Stimulated activated naive B cell treated with anti-CD40 and anti-IgM and Interleukin-4, amounts not matched to agents 10 μg/mL and 1 μg/mL and 100 μg/mL, for 72 hours (primary cell): ENCODE measurements at regions not wholly inside any gene's neighbourhood (a gene's known extent, or its start where the extent isn't known, plus 50 kb on each side); places are given as distances from the start of the nearest gene placed in this dataset.

Source experiments
- ATAC-seq, 2 donors: fragments of 150-1000 bp; cut with Tn5 transposase; replicated peaks; 2 replicates each; pipeline ENCODE4 v1.10.0; 2021; ENCODE audit warnings: moderate library complexity in 1 of 2
- DNase-seq: peaks from one replicate; pipeline ENCODE4 v3.0.0; 2021
- H3K27ac Mint-ChIP-seq: one replicate; pipeline ENCODE4 v1.8.0; 2022; ENCODE audit warnings: mild to moderate bottlenecking, mixed read lengths
- H3K27me3 Mint-ChIP-seq, 2 donors: one replicate each; pipeline ENCODE4 v1.8.0; 2022; ENCODE audit warnings: mixed read lengths in 2 of 2
- H3K36me3 Mint-ChIP-seq, 2 donors: one replicate each; pipeline ENCODE4 v1.8.0; 2022; ENCODE audit warnings: mixed read lengths in 2 of 2, mild to moderate bottlenecking in 1 of 2
- H3K4me1 Mint-ChIP-seq, 2 donors: one replicate each; pipeline ENCODE4 v1.8.0; 2022; ENCODE audit warnings: mixed read lengths in 2 of 2, mild to moderate bottlenecking in 1 of 2
- H3K4me3 Mint-ChIP-seq, 2 donors: one replicate each; pipeline ENCODE4 v1.8.0; 2022; ENCODE audit warnings: mild to moderate bottlenecking in 2 of 2, mixed read lengths in 2 of 2, moderate library complexity in 1 of 2
- H3K9me3 Mint-ChIP-seq, 2 donors: one replicate each; pipeline ENCODE4 v1.8.0; 2022; ENCODE audit warnings: mixed read lengths in 2 of 2, mild to moderate bottlenecking in 1 of 2

- peak; percentile 65 to 77 for ATAC-seq
- Mint-ChIP-seq H3K27ac (no peak overlapping the region), H3K4me3 (no peak overlapping the region), H3K27me3 (no peaks in the 10 kb centered on the region), H3K4me1 (peaks cover 4 to 6% of the 10 kb centered on the region in 2 donors), H3K36me3 (no peaks in the 10 kb centered on the region), H3K9me3 (peaks cover 2 to 4% of the 10 kb centered on the region in 2 donors)
- DNase-seq: no peak
These were observed 330.0 kb upstream of the PKDCC start for GRCh38 chr2:41717839-41718238.

GRCh38 chr2:41718705-41719104 lies 329.1 kb upstream of the PKDCC start:
- no peak for ATAC-seq

GRCh38 chr2:41719756-41720155 lies 328.1 kb upstream of the PKDCC start:
- Mint-ChIP-seq H3K27ac (no peak overlapping the region), H3K4me3 (no peak overlapping the region), H3K9me3 (peaks cover 2 to 4% of the 10 kb centered on the region in 2 donors), H3K27me3 (no peaks in the 10 kb centered on the region), H3K36me3 (no peaks in the 10 kb centered on the region), H3K4me1 (peaks cover 4 to 6% of the 10 kb centered on the region in 2 donors)
- DNase-seq: no peak
- no peak for ATAC-seq

More at GRCh38 chr2:41718705-41719104, 329.1 kb upstream of the PKDCC start:
- Mint-ChIP-seq H3K27me3 (no peaks in the 10 kb centered on the region), H3K4me3 (no peak overlapping the region), H3K27ac (no peak overlapping the region), H3K9me3 (peaks cover 2 to 4% of the 10 kb centered on the region in 2 donors), H3K4me1 (peaks cover 4 to 6% of the 10 kb centered on the region in 2 donors), H3K36me3 (no peaks in the 10 kb centered on the region)
- no peak for DNase-seq

DNA sequence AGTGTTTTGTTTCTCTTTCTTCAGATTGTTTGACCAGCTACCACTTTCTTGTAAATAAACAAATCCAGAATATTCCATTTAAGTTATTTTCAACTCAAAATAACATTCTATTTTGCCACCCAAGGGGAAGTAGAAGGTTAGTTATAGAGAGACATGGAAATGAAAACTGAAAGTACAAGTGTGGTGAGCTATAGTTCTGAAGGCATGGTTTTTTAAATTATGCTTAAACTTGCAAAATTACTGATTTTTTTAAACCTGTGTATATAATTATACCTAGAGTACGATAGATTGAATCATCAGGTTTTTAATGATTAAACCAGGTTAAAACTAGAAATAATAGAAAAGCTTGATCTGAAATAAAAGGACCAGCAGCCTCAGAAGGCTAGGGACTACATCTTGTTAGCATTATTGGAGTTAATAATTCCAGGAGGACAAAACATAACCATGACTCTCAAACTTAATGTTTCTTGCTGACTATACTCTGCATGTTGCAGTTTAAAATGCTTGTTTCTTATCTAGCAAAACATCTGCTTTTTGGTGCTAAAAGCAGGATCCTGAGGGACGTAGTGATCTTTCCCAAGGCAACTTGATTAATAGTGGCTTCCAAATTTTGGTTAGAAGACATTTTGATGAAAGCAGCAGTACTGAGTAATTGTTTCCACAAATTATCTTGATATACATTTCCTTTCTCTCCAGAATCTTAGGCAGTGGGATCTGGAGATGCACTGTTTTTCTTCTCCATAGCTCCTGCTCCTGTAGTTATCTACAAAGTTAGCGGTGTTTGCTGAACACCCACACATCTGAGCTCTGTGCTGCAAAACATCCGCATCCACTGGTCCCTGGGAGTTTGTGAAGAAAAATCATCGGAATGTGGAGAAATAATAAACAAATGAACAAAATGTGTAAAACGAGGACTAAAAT lies 327.2 kb upstream of the PKDCC start:
- DNase-seq (no peak), ATAC-seq (no peak)
- no peaks in the 10 kb centered on the region for H3K27me3 Mint-ChIP-seq
- peaks cover 3 to 4% of the 10 kb centered on the region in 2 donors for H3K4me1 Mint-ChIP-seq
- H3K4me3 Mint-ChIP-seq: no peak overlapping the region
- peaks cover 1 to 3% of the 10 kb centered on the region in 2 donors for H3K9me3 Mint-ChIP-seq
- H3K27ac Mint-ChIP-seq: no peak overlapping the region
- no peaks in the 10 kb centered on the region for H3K36me3 Mint-ChIP-seq

GRCh38 chr2:41722668-41723369 lies 325.0 kb upstream of the PKDCC start:
- no peak for DNase-seq
- H3K4me1 Mint-ChIP-seq: no peaks in the 10 kb centered on the region
- H3K9me3 Mint-ChIP-seq: no peaks in the 10 kb centered on the region
- no peak for ATAC-seq
- H3K4me3 Mint-ChIP-seq: no peak overlapping the region
- no peaks in the 10 kb centered on the region for H3K36me3 Mint-ChIP-seq
- H3K27me3 Mint-ChIP-seq: no peaks in the 10 kb centered on the region
- H3K27ac Mint-ChIP-seq: no peak overlapping the region

GRCh38 chr2:41723526-41723925 lies 324.3 kb upstream of the PKDCC start:
- Mint-ChIP-seq H3K27ac (no peak overlapping the region), H3K9me3 (no peaks in the 10 kb centered on the region), H3K27me3 (no peaks in the 10 kb centered on the region), H3K4me3 (no peak overlapping the region), H3K36me3 (no peaks in the 10 kb centered on the region), H3K4me1 (no peaks in the 10 kb centered on the region)
- ATAC-seq (no peak), DNase-seq (no peak)

GRCh38 chr2:41724465-41724864 lies 323.4 kb upstream of the PKDCC start:
- no peaks in the 10 kb centered on the region for H3K27me3 Mint-ChIP-seq
- no peak overlapping the region for H3K4me3 Mint-ChIP-seq
- H3K4me1 Mint-ChIP-seq: no peaks in the 10 kb centered on the region
- ATAC-seq: no peak
- no peak overlapping the region for H3K27ac Mint-ChIP-seq
- H3K9me3 Mint-ChIP-seq: no peaks in the 10 kb centered on the region
- no peaks in the 10 kb centered on the region for H3K36me3 Mint-ChIP-seq
- no peak for DNase-seq

DNA sequence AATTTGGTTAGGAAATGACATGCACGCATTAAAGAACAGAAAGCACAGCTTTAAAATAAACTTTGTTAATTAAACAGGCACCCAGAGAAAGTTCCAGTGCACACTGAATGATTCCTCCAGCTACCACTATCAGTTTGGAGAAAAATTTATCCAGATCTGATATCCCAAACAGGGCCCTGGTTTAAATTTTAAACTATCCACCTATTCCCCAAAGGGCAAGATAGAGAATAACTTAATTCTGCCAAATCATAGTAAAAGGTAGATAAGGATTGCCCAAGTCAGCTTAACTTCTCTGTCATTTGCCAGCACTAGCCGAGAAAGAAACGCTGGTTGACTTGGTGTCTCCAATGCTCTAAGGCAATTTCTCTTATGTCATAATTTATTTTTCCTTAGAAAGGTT lies 321.9 kb upstream of the PKDCC start:
- no peaks in the 10 kb centered on the region for H3K36me3 Mint-ChIP-seq
- ATAC-seq: no peak
- no peak for DNase-seq
- no peaks in the 10 kb centered on the region for H3K9me3 Mint-ChIP-seq
- no peak overlapping the region for H3K4me3 Mint-ChIP-seq
- H3K27me3 Mint-ChIP-seq: no peaks in the 10 kb centered on the region
- no peak overlapping the region for H3K27ac Mint-ChIP-seq
- H3K4me1 Mint-ChIP-seq: no peaks in the 10 kb centered on the region

DNA sequence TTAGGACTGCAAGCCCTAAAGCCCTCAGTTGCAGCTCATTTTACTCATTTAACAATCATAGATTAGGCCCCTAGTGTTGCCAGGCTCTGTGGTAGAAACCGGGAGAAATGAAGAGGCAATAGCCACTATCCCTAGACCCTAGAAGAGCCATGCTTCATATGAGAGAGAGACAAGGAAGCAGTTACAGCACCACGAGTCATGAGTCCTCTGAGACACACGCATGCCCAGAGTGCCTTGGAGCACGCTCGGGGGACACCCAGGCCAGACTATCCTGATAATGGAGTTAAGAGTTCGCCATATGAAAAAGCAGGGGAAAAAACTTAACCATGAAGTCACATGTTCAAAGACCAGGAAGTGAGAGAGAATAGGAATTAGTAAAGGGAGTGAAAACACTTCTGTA lies 321.5 kb upstream of the PKDCC start:
- Mint-ChIP-seq H3K4me3 (no peak overlapping the region), H3K27me3 (no peaks in the 10 kb centered on the region), H3K27ac (no peak overlapping the region), H3K4me1 (no peaks in the 10 kb centered on the region), H3K36me3 (no peaks in the 10 kb centered on the region), H3K9me3 (no peaks in the 10 kb centered on the region)
- ATAC-seq: no peak
- DNase-seq: no peak

GRCh38 chr2:41727152-41727551 lies 320.7 kb upstream of the PKDCC start:
- no peak for ATAC-seq
- no peak overlapping the region for H3K4me3 Mint-ChIP-seq

DNA sequence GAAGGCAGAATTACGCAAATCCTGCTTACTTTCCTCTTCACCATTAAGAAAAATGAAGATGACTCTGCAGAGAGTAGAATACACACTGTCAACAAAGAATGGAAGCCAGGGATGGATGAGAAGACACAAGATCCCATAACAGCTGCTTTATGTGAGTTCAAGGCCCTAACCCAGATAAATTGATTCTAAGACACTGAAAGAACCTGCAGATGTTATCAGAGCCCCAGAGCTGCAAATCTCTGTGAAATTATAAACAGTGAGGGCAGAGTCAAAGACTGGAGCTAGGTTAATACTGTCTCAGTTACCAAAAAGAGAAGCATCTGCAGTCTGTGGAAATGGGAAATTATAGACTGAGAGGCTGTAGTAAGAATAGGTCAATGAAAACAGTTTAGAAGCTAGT lies 320.1 kb upstream of the PKDCC start:
- no peaks in the 10 kb centered on the region for H3K27me3 Mint-ChIP-seq
- no peaks in the 10 kb centered on the region for H3K4me1 Mint-ChIP-seq
- ATAC-seq: no peak
- H3K27ac Mint-ChIP-seq: no peak overlapping the region
- H3K4me3 Mint-ChIP-seq: no peak overlapping the region
- H3K9me3 Mint-ChIP-seq: no peaks in the 10 kb centered on the region
- DNase-seq: no peak
- H3K36me3 Mint-ChIP-seq: no peaks in the 10 kb centered on the region

More at GRCh38 chr2:41727152-41727551, 320.7 kb upstream of the PKDCC start:
- Mint-ChIP-seq H3K27me3 (no peaks in the 10 kb centered on the region), H3K9me3 (no peaks in the 10 kb centered on the region), H3K4me1 (no peaks in the 10 kb centered on the region), H3K36me3 (no peaks in the 10 kb centered on the region), H3K27ac (no peak overlapping the region)
- DNase-seq: no peak

GRCh38 chr2:41728788-41729338 lies 319.0 kb upstream of the PKDCC start:
- H3K4me3 Mint-ChIP-seq: no peak overlapping the region
- no peak overlapping the region for H3K27ac Mint-ChIP-seq
- H3K36me3 Mint-ChIP-seq: no peaks in the 10 kb centered on the region
- ATAC-seq (no peak), DNase-seq (no peak)
- no peaks in the 10 kb centered on the region for H3K9me3 Mint-ChIP-seq
- H3K4me1 Mint-ChIP-seq: no peaks in the 10 kb centered on the region
- H3K27me3 Mint-ChIP-seq: no peaks in the 10 kb centered on the region

DNA sequence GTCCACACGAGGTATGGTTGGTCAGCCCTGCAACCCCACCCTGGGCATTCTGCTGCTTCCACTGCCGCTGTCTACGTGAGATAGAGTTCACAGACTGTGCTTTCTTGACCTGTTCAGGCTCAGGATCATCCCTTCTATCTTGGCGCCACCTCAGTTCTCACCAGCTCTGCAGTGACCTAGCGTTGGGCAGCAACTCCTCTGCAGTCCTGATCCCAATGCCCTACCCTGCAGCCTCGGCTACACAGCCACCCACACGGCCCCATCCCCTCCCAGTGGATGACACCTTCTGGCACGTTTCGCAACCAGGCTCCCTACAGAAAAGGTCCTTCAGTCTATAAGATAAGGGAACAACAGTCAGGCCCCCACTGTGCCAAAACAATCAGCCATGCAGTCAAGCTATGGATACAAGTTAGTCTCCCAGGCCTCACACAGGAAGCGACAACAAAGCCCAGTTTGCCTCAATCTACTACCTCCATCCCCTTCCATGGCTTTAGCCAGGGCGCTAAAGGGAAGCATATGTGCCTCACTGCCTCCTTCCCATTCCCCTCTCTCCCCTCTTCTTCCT lies 317.9 kb upstream of the PKDCC start:
- no peak for DNase-seq

GRCh38 chr2:41735006-41735405 lies 312.8 kb upstream of the PKDCC start:
- H3K27me3 Mint-ChIP-seq: peaks cover 5 to 6% of the 10 kb centered on the region in 2 donors
- DNase-seq (no peak), ATAC-seq (no peak)
- no peak overlapping the region for H3K4me3 Mint-ChIP-seq
- H3K9me3 Mint-ChIP-seq: no peaks in the 10 kb centered on the region
- no peaks in the 10 kb centered on the region for H3K36me3 Mint-ChIP-seq
- peaks cover 8 to 18% of the 10 kb centered on the region in 2 donors for H3K4me1 Mint-ChIP-seq
- H3K27ac Mint-ChIP-seq: no peak overlapping the region

More for the DNA sequence above, 317.9 kb upstream of the PKDCC start:
- Mint-ChIP-seq H3K9me3 (no peaks in the 10 kb centered on the region), H3K27ac (no peak overlapping the region), H3K4me1 (no peaks in the 10 kb centered on the region), H3K36me3 (no peaks in the 10 kb centered on the region), H3K4me3 (no peak overlapping the region), H3K27me3 (peaks cover 0 to 5% of the 10 kb centered on the region in 2 donors)
- no peak for ATAC-seq
